ENCODE measurements at regions not wholly inside any gene's neighbourhood (a gene's known extent, or its start where the extent isn't known, plus 50 kb on each side); places are given as distances from the start of the nearest gene placed in this dataset.
A peak's percentile ranks its signal among the peaks of the same experiment; 100 is the strongest.

DNA sequence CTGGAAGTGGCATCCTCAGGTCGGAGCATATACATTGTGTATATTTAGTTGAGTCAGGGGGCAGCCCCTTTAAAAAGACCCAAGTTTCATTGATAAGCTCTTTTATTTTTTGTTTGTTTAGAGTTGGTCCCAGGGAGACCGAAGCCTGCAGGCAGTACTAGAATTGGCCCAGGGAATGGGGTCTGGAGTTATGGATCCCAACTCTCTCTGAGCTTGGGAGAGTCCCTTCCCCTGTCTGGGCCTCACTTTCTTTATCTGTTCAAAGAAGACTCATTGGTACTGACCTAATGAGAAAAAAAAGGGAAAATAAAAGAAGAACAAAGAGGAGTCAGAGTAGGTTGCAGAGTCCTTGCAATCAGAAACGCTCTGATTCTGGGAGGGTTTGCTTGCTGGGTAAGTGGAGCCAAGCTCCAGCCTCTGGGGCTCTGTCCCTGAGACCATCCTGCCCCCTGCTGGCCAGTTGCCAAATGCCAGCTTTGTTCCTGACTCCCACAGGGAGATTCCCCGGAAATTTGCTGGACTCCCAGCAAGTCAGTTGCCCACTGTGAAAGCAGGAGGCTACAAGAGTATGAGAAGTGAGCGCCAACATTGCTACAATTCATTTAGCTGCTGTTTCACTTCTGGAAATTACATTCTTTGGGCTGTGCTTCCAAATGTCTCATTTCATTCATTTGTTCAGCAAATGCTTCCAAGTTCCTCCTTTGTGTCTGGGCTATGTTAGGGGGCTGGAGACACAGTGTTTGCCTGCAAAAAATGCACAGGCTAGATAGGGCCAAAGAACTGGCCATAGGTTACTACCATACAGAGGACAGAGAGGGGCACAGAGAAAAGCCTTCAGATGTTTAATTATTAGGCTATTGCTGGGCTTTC lies 156.2 kb downstream of the MELK start:
- peak; percentile 37 for DNase-seq (ENCODE audit: low read depth, low spot score)

- DNase-seq (ENCODE audit: low read depth, low spot score) = no peak
Measured at GRCh38 chr9:36729906-36730305, 157.2 kb downstream of the MELK start.

DNA sequence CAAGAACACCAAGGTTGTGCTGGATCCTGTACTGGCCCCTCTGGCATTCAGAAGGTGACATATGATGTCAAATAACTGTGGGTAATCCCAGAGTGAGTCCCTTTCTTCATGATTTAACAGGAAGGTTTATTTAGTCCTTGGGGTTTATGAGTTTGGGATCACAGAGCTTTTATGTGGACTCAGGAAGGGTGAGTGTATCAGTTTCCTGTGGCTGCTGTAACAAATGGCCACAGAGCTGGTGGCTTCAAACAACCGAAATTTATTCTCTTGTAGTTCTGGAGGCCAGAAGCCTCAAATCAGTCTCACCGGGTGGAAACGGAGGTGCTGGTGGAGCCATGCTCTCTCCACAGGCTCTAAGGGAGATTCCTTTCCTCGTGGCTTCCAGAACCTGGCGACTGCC lies 157.7 kb downstream of the MELK start:
- no peak for DNase-seq (ENCODE audit: low read depth, low spot score)

GRCh38 chr9:36731068-36731956 lies 158.6 kb downstream of the MELK start:
- DNase-seq (ENCODE audit: low read depth, low spot score) = no peak

DNA sequence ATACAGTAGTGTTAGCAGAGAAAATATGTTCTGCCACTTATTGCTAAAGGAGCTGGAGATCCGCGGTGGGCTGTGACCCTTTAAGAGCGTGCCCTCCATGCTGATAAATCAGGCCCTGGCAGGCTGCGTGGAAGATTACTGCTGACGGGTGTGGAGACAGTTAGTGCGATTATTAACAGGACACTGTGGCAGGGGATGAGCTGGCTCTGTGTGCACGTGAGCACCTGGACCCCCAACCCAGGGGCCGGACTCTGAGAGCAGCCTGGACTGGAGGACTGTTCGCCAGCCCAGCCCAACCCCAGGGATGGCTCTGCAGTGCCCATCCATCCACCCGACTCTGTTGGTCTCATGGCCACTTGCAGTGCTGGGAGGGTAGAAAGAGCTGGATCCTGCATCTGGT lies 162.0 kb downstream of the MELK start:
- no peak for DNase-seq (ENCODE audit: low read depth, low spot score)

DNA sequence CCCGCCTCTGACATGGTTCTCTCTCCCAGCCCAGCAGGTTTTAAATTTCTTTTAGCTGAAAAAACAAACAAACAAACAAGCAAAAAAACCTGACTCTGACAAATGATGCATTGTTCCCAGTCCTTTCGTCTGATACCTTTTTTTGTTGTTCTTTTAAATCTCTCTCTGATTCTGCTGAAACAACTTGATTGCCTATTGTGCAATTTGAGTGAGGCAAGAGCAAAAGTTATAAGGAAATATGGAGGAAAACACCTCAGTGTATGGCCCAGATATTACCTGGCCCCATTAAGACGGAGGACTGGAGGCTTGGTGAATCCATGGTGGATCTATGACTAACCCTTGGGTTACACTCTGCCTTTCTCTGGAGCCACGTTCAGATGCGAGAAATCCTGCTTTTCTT lies 164.0 kb downstream of the MELK start:
- no peak for DNase-seq (ENCODE audit: low read depth, low spot score)

DNA sequence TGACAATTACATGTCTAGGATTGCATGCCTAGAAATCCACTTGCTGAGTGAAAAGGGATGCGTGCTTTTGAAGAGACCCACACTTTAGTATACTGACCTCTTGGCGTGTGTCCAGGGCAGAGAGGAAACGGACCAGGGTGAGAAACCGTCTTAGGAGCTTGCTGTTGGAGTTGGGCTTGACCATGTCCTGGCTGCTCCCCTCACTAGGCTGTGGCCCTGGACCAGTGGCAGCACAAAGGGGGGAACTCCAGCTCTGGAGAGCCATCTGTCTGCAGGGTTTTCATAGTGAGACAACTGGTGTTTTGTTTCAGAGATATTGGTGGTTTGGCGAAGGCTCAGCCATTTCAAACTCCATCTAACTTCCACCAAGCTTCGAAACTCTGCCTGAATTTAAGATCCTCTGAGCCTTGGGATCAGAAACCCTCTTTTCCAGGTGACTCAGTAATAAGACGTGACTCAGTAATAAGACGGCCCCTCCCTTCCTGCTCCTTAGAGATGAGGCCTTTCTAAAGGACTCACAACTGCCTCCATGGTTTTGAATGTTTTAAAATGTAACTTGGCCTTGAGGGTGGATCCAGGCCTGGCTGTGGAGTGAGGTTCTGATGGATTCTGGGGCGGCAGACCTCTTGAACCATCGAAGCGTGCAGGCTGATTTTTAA lies 165.8 kb downstream of the MELK start:
- no peak for DNase-seq (ENCODE audit: low read depth, low spot score)

DNA sequence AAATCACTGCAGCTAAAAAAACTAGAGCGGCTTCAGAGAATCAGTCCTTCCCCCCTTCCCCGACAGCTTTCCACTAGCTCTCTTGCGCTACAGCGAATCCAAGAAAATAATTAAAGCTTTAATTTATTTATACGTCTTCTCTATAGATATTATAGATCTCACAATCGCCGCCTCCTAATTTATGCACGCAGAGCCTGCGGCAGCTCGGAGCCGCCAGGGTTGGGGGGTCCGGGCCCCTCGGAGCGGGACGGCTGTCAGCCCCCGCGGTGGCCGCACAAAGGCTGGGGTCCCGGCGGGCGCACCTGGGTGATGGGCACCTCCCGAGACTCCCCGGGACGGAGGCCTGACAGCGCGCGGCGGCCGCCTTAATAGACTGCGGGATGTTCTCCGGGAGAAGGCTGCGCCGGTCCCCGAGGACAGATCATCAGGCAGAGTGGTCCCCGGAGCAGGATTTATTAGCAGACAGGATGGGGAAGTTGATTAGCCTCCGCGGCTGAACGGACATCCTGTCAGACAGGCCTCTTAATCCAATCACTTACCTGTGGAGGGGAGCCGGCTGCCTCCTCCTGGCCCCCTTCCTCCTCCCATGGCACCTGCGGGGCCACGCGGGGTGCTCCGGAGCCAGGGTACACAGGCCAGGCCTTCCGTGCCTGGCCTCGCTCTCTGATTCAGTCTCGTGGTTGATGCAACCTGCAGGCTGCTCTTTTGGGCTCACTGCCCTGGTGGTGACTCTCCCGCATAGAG lies 166.8 kb downstream of the MELK start:
- no peak for DNase-seq (ENCODE audit: low read depth, low spot score)

DNA sequence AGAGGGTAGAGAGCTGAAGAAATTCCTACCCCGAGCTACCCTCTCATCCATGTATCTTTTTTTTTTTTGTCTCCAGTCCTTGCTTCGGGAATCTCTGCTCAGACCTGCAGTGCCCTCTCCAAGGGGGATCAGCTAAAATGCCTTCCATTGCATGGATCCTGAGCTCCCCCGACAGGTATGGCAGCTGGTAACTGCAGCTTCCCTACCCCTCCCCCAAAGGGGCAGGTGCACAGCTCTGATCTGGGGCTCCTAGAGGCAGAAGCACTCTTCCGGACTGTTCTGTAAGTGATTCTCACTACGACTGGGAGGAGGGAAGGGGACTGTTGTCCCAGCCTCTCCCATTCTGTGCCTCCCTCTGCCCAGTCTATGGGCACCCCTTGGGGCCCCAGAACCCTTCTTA lies 169.6 kb downstream of the MELK start:
- no peak for DNase-seq (ENCODE audit: low read depth, low spot score)

DNA sequence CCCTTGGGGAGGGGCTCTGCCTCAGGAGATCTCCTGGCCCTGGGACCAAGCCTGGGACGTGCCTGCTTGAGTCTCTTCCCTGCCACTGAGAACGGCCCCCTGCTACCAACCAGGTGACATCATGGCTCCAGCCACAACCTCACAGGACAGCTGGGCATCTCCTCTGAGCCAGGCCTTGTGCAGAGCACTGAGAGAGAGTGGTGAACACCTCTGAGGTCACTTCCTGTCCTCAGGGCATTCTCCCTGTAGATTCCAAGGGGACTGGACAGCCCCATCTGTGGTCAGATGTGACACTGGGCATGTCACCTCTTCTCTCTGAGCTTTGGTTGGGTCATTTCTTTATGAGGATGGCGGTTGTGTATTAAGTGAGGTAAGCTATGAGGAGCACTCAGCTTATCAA lies 172.0 kb downstream of the MELK start:
- DNase-seq (ENCODE audit: low read depth, low spot score) = no peak

GRCh38 chr9:36745977-36746376 lies 173.3 kb downstream of the MELK start:
- DNase-seq (ENCODE audit: low read depth, low spot score) = no peak

DNA sequence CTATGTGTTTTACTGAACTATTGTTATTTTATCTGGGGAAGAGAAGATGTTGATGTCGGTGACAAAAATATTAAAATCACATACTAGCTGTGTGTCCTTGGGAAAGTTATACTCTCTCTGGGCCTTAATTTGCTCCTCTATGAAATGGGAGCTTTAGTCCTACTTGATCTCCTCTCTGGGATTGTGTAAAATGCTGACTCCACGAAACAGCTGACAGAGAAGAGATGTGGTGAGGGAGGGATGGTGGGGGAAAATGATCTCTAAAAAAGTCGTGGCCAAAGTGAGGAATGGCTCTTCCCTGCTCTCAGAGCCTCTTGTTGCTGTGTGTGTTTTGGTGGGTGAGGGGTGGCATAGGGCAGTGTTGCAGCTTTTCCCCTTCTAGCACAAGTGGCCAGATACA lies 173.7 kb downstream of the MELK start:
- no peak for DNase-seq (ENCODE audit: low read depth, low spot score)

DNA sequence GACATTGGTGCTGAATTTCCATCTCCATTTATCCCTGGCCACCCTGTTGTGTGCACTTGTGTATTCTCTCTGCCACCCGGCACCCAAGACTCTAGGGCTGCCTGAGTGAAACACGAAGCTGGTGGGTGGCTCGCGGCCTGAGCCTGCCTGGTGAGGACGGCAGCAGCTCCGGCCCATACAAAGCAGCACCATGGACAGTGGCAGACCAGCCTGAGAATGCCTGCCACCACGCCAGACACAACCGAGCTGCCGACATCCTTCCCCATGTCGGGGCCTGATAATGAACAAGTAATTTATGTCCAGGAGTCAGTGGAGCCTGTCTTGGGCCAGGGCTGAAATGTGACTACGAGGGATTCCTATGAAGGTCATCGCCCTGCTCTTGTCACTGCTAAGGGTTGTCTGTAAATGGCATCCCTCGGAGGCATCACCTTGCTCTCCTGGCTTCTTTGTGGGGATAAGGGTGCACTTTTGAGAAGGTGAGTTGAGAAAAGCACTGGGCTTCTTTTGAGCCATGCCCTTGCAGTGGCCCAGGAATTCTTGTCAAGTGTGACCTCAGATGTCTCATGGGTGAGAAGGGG lies 175.7 kb downstream of the MELK start:
- no peak for DNase-seq (ENCODE audit: low read depth, low spot score)

DNA sequence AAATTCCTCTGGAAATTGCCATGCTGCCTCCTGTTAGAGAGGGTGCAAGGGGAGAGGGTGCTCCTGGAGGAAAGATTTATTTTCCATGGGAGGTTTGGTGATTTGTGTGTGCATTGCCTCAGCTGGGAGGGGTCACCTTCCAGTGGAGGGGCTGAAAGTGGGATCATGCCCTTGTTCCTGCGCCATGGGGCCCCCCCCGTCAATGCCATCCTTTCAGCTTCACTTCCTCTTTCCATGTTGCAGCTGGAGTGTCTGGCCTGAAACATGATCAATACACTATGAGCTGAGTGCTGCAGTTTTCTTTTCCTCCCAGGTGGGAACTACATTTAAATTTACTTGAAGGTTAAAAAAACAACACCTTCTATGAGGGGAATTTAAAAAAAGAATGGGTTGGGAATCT lies 176.8 kb downstream of the MELK start:
- DNase-seq (ENCODE audit: low read depth, low spot score) = no peak

DNA sequence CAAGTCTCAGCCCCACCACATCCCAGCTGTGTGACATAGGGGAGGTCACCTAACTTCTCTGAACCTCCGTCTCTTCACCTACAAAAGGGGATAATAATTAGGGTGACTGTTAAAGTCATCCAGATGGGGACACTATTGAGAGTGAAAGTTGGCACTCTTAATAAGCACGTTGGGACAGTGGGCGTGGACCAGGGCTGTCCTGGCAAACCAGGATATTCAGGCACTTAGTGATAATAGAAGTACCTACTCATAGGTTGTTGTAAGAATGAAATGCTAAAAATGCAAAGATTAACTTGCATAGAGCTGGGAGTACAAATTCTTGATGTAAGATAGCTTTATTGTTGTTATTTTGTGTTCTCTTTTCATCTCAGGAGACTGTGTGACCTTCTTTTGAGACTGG lies 177.9 kb downstream of the MELK start:
- DNase-seq (ENCODE audit: low read depth, low spot score) = no peak

- DNase-seq (ENCODE audit: low read depth, low spot score) = no peak
Measured at GRCh38 chr9:36755019-36755418, 182.3 kb downstream of the MELK start.

- no peak for DNase-seq (ENCODE audit: low read depth, low spot score)
Measured at GRCh38 chr9:36759141-36759540, 186.4 kb downstream of the MELK start.

GRCh38 chr9:36759976-36760375 lies 187.3 kb downstream of the MELK start:
- no peak for DNase-seq (ENCODE audit: low read depth, low spot score)

GRCh38 chr9:36760667-36761420 lies 188.1 kb downstream of the MELK start:
- DNase-seq (ENCODE audit: low read depth, low spot score) = no peak

DNA sequence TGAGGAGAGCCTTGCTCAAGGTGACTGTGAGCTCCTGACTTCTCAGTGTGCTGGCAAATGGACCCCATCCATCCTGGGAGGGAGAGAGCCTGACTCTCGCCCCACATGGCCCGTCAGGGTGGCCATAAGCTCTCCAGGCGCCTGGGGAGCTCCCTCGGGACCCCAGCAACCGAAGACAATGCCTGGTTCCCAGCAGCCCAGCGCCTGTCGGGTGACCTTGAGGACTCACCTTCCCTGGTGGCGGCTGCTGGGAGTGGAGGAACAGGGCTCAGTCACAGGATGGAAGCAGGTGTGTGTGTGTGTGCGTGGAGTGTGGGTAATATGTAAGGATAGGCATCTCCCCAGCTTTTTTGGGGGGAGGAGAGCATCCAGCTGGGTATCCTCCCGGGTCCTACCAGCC lies 190.3 kb downstream of the MELK start:
- no peak for DNase-seq (ENCODE audit: low read depth, low spot score)
